ENCODE measurements at regions not wholly inside any gene's neighbourhood (a gene's known extent, or its start where the extent isn't known, plus 50 kb on each side); places are given as distances from the start of the nearest gene placed in this dataset.
"Not testable (repeated sequence)": the region's sequence is repeated elsewhere in the genome, so short reads cannot be mapped to it uniquely, and the experiment has no call there.

DNA sequence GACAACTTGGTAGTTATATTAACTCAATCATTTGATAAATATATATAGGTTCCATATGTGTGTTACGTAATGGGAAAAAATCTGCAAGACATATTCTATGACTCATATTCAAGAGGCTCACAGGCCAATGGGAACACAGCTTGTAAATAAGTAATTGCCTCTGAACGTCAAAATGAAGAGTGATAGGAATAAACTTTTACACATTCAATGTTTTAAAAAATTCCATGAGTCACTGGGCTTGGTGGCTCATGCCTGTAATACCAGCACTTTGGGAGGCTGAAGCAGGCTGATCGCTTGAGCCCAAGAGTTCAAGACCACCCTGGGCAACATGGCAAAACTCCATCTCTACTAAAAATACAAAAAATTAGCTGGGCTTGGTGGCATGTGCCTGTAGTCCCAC, 209.4 kb upstream of the MCHR2 start:
- no peaks in the 10 kb centered on the region for H3K9me3 Mint-ChIP-seq (ENCODE audit: unreplicated experiment)

DNA sequence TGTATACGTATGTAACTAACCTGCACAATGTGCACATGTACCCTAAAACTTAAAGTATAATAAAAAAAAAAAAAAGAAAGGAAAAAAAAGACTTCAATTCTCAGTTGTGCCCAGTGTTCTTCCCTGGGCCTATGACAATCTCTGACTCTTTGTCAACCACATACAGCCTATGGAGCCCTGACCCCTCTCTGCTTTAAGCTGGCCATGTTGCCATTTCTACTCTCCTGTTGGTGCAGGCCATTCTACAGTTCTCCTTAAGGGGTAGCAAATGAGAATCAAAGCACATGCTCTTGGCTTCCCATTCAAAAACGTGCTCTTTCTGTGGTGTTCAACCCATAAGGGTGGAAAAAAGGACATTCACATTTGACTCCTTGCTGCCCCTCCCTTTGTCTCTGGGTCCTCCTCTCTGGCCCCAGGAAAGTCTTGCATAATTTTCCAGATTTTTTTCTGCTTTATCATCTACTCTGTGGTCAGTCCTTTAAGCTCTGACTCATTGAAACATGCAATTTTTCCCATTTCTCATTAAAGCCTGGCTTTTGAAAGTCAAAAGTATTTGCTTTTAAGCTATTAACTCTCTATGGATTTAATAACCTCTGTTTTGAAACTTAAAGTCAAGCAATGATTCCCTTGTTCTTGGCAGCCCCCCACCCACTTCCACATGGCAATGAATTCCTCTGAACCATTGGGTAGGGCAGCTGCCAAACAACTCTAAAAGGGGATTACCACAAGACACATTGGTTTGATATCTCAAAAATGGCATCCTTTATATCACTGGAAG, 208.6 kb upstream of the MCHR2 start:
- POLR2A ChIA-PET, result no interaction called here
- H3K27me3 Mint-ChIP-seq (ENCODE audit: insufficient read depth, unreplicated experiment), result no peaks in the 10 kb centered on the region
- intact Hi-C loops (cut with micrococcal nuclease; ENCODE audit: unreplicated experiment), result no loop called here
- TF ChIP-seq, protein P1, sequence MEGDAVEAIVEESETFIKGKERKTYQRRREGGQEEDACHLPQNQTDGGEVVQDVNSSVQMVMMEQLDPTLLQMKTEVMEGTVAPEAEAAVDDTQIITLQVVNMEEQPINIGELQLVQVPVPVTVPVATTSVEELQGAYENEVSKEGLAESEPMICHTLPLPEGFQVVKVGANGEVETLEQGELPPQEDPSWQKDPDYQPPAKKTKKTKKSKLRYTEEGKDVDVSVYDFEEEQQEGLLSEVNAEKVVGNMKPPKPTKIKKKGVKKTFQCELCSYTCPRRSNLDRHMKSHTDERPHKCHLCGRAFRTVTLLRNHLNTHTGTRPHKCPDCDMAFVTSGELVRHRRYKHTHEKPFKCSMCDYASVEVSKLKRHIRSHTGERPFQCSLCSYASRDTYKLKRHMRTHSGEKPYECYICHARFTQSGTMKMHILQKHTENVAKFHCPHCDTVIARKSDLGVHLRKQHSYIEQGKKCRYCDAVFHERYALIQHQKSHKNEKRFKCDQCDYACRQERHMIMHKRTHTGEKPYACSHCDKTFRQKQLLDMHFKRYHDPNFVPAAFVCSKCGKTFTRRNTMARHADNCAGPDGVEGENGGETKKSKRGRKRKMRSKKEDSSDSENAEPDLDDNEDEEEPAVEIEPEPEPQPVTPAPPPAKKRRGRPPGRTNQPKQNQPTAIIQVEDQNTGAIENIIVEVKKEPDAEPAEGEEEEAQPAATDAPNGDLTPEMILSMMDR (IDR thresholded peaks at IDR 0.05; ENCODE audit: insufficient read depth in 1 of 2, low read depth in 1 of 2, low read length in 1 of 2, severe bottlenecking in 1 of 2, unreplicated experiment in 1 of 2), result no peak
- no peak for DNase-seq
- no peak overlapping the region for H3K4me3 Mint-ChIP-seq (ENCODE audit: unreplicated experiment)
- H3K4me1 Mint-ChIP-seq (ENCODE audit: low read depth, unreplicated experiment), result no peaks in the 10 kb centered on the region
- CTCF ChIA-PET, result no interaction called here
- no peaks in the 10 kb centered on the region for H3K9me3 Mint-ChIP-seq (ENCODE audit: unreplicated experiment)
- no TSS peak for BruUV-seq (replicated peaks)
- no peak overlapping the region for H3K4me3 ChIP-seq (ENCODE audit: low read depth, low read length)
- H3K36me3 ChIP-seq (ENCODE audit: control insufficient read depth, insufficient read depth, low read length), result no peaks in the 10 kb centered on the region
- H3K36me3 Mint-ChIP-seq (ENCODE audit: insufficient read depth, unreplicated experiment), result no peaks in the 10 kb centered on the region
- H3K27me3 ChIP-seq (replicated peaks; ENCODE audit: control insufficient read depth, insufficient read depth, low read length), result no peaks in the 10 kb centered on the region
- H3K9me3 ChIP-seq, result no peaks in the 10 kb centered on the region
- no peak overlapping the region for H3K27ac Mint-ChIP-seq (ENCODE audit: unreplicated experiment)
- no peaks in the 10 kb centered on the region for H3K4me1 ChIP-seq

More for the DNA sequence above, 209.4 kb upstream of the MCHR2 start:
- Mint-ChIP-seq H3K4me1 (ENCODE audit: low read depth, unreplicated experiment) (no peaks in the 10 kb centered on the region), H3K4me3 (ENCODE audit: unreplicated experiment) (no peak overlapping the region), H3K27me3 (ENCODE audit: insufficient read depth, unreplicated experiment) (no peaks in the 10 kb centered on the region), H3K27ac (ENCODE audit: unreplicated experiment) (no peak overlapping the region), H3K36me3 (ENCODE audit: insufficient read depth, unreplicated experiment) (no peaks in the 10 kb centered on the region)
- Histone ChIP-seq H3K9me3 (no peaks in the 10 kb centered on the region), H3K36me3 (ENCODE audit: control insufficient read depth, insufficient read depth, low read length) (no peaks in the 10 kb centered on the region), H3K4me3 (ENCODE audit: low read depth, low read length) (no peak overlapping the region), H3K27me3 (replicated peaks; ENCODE audit: control insufficient read depth, insufficient read depth, low read length) (no peaks in the 10 kb centered on the region), H3K4me1 (no peaks in the 10 kb centered on the region)
- CTCF ChIA-PET, result no interaction called here
- no TSS peak for BruUV-seq (replicated peaks)
- TF ChIP-seq, protein P1 (IDR thresholded peaks at IDR 0.05; ENCODE audit: insufficient read depth in 1 of 2, low read depth in 1 of 2, low read length in 1 of 2, severe bottlenecking in 1 of 2, unreplicated experiment in 1 of 2), result no peak
- intact Hi-C loops (cut with micrococcal nuclease; ENCODE audit: unreplicated experiment), result no loop called here
- POLR2A ChIA-PET, result no interaction called here
- no peak for DNase-seq

DNA sequence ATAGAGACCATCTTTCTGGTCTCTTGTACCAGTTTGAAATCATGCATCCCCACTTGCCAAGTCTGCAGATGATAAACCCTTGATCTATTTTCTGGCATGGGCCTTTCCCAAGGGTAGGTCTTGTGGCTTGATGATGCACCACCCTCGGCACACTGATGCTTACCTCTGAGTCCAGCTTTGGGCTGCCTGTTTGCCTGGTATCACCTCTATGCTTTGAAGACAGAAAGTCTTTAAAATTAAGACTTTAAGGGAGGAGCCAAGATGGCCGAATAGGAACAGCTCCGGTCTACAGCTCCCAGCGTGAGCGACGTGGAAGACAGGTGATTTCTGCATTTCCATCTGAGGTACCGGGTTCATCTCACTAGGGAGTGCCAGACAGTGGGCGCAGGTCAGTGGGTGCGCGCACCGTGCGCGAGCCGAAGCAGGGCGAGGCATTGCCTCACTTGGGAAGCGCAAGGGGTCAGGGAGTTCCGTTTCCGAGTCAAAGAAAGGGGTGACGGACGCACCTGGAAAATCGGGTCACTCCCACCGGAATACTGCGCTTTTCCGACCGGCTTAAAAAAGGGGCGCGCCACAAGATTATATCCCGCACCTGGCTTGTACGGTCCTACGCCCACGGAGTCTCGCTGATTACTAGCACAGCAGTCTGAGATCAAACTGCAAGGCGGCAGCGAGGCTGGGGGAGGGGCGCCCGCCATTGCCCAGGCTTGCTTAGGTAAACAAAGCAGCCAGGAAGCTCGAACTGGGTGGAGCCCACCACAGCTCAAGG, 202.4 kb upstream of the MCHR2 start:
- intact Hi-C loops (cut with micrococcal nuclease; ENCODE audit: unreplicated experiment); H3K27me3 ChIP-seq (replicated peaks; ENCODE audit: control insufficient read depth, insufficient read depth, low read length); CTCF ChIA-PET; H3K36me3 ChIP-seq (ENCODE audit: control insufficient read depth, insufficient read depth, low read length); H3K9me3 ChIP-seq; H3K4me1 ChIP-seq; H3K9me3 Mint-ChIP-seq (ENCODE audit: unreplicated experiment); H3K27me3 Mint-ChIP-seq (ENCODE audit: insufficient read depth, unreplicated experiment); H3K4me1 Mint-ChIP-seq (ENCODE audit: low read depth, unreplicated experiment): not testable (repeated sequence)
- Mint-ChIP-seq H3K27ac (ENCODE audit: unreplicated experiment) (peak overlapping the region; percentile 94), H3K4me3 (ENCODE audit: unreplicated experiment) (peak overlapping the region; percentile 93), H3K36me3 (ENCODE audit: insufficient read depth, unreplicated experiment) (peaks cover 10% of the 10 kb centered on the region)
- DNase-seq, result peak; percentile 48 to 53
- POLR2A ChIA-PET, result interaction anchor here (0.5 kb wide), 1 partner anchor 18 kb away, joined by 3 read pairs; no protein-coding TSS in a partner anchor
- H3K4me3 ChIP-seq (ENCODE audit: low read depth, low read length), result peak overlapping the region; percentile 39
- TSS peak; percentile 67 for BruUV-seq (replicated peaks)

DNA sequence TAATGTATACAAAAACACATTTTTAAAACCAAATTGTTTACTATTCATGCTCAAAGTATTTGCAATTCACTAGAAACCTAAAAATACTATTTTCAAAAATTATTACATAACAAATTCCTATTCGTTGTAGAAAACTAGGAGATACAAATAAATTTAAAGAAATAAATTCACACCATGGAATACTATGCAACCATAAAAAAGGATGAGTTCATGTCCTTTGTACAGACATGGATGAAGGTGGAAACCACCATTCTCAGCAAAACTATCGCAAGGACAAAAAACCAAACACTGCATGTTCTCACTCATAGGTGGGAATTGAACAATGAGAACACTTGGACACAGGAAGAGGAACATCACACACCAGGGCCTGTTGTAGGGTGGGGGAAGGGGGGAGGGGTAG, 201.2 kb upstream of the MCHR2 start:
- H3K4me1 Mint-ChIP-seq (ENCODE audit: low read depth, unreplicated experiment); H3K36me3 ChIP-seq (ENCODE audit: control insufficient read depth, insufficient read depth, low read length); intact Hi-C loops (cut with micrococcal nuclease; ENCODE audit: unreplicated experiment); DNase-seq; H3K27me3 Mint-ChIP-seq (ENCODE audit: insufficient read depth, unreplicated experiment); POLR2A ChIA-PET; H3K9me3 Mint-ChIP-seq (ENCODE audit: unreplicated experiment); CTCF ChIA-PET; H3K9me3 ChIP-seq; H3K27me3 ChIP-seq (replicated peaks; ENCODE audit: control insufficient read depth, insufficient read depth, low read length); H3K27ac Mint-ChIP-seq (ENCODE audit: unreplicated experiment); BruUV-seq (replicated peaks); H3K4me3 ChIP-seq (ENCODE audit: low read depth, low read length); H3K4me1 ChIP-seq: not testable (repeated sequence)
- Mint-ChIP-seq H3K36me3 (ENCODE audit: insufficient read depth, unreplicated experiment) (peaks cover 10% of the 10 kb centered on the region), H3K4me3 (ENCODE audit: unreplicated experiment) (peak overlapping the region; percentile 23)
